SH-SY5Y (cell line): ENCODE measurements at regions not wholly inside any gene's neighbourhood (a gene's known extent, or its start where the extent isn't known, plus 50 kb on each side); places are given as distances from the start of the nearest gene placed in this dataset.

ENCODE experiments used
- GATA2 ChIP-seq: IDR thresholded peaks from 2 replicates; pipeline ENCODE4 v1.6.1; 2011; ENCODE audit warnings: mild to moderate bottlenecking, low read depth, low read length
- GATA3 ChIP-seq: IDR thresholded peaks from 2 replicates; pipeline ENCODE4 v1.6.1; 2011; ENCODE audit warnings: low read depth, mild to moderate bottlenecking, low read length, moderate library complexity

- no peak for TF ChIP-seq GATA3
Observed at GRCh38 chr12:19826980-19827550, 387.8 kb downstream of the AEBP2 start.

GRCh38 chr12:19829100-19829853 is 390.0 kb downstream of the AEBP2 start:
- no peak for TF ChIP-seq GATA3
- TF ChIP-seq GATA2 = no peak

- TF ChIP-seq GATA2 = no peak
- TF ChIP-seq GATA3 = no peak
Observed at GRCh38 chr12:19830446-19830845, 391.2 kb downstream of the AEBP2 start.

- TF ChIP-seq GATA2 (no peak), GATA3 (no peak)
Observed at GRCh38 chr12:19833775-19834501, 394.6 kb downstream of the AEBP2 start.

- no peak for TF ChIP-seq GATA2
- no peak for TF ChIP-seq GATA3
Observed at GRCh38 chr12:19834592-19834991, 395.3 kb downstream of the AEBP2 start.

GRCh38 chr12:19836056-19836455 is 396.8 kb downstream of the AEBP2 start:
- TF ChIP-seq GATA2 (no peak), GATA3 (no peak)

GRCh38 chr12:19836456-19836855 is 397.2 kb downstream of the AEBP2 start:
- TF ChIP-seq GATA3 = no peak
- TF ChIP-seq GATA2 = no peak

GRCh38 chr12:19837543-19837942 is 398.3 kb downstream of the AEBP2 start:
- no peak for TF ChIP-seq GATA3
- TF ChIP-seq GATA2 = no peak

GRCh38 chr12:19841451-19841850 is 402.2 kb downstream of the AEBP2 start:
- TF ChIP-seq GATA2 (no peak), GATA3 (no peak)

GRCh38 chr12:19842116-19842515 is 402.8 kb downstream of the AEBP2 start:
- TF ChIP-seq GATA2 (no peak), GATA3 (no peak)

GRCh38 chr12:19844224-19844623 is 404.9 kb downstream of the AEBP2 start:
- no peak for TF ChIP-seq GATA3
- TF ChIP-seq GATA2 = no peak

GRCh38 chr12:19846574-19846973 is 407.3 kb downstream of the AEBP2 start:
- no peak for TF ChIP-seq GATA3
- TF ChIP-seq GATA2 = no peak

GRCh38 chr12:19847294-19848059 is 408.2 kb downstream of the AEBP2 start:
- TF ChIP-seq GATA3 (no peak), GATA2 (no peak)

GRCh38 chr12:19848421-19848820 is 409.1 kb downstream of the AEBP2 start:
- no peak for TF ChIP-seq GATA2

GRCh38 chr12:19849208-19849607 is 409.9 kb downstream of the AEBP2 start:
- no peak for TF ChIP-seq GATA2
- no peak for TF ChIP-seq GATA3

- TF ChIP-seq GATA2 (no peak), GATA3 (no peak)
Observed at GRCh38 chr12:19850346-19851065, 411.2 kb downstream of the AEBP2 start.
